ENCODE measurements at regions not wholly inside any gene's neighbourhood (a gene's known extent, or its start where the extent isn't known, plus 50 kb on each side); places are given as distances from the start of the nearest gene placed in this dataset.

DNA sequence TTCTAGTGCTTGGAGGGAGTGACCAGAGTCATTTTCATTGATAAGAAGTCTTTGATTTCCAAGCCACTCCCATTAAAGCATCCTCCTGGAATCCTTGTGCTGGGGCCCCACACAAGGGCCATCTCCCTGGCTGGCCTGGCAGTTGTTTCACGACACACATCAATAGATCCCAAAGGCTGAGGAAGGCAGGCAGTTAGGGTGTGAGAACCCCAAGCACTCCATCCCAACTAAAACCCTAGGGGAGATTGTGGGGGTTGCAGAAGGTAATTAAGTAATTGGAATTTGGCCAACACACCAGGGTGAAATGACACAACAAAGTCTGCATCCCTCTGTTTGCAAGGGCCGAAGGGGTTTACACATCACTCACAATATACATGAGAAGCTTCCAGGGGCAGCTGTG lies 578.1 kb upstream of the SYT4 start:
- TF ChIP-seq POLR2A (IDR thresholded peaks at IDR 0.05) (no peak), EP300 (IDR thresholded peaks at IDR 0.05) (no peak)
- TF ChIP-seq, protein P1, sequence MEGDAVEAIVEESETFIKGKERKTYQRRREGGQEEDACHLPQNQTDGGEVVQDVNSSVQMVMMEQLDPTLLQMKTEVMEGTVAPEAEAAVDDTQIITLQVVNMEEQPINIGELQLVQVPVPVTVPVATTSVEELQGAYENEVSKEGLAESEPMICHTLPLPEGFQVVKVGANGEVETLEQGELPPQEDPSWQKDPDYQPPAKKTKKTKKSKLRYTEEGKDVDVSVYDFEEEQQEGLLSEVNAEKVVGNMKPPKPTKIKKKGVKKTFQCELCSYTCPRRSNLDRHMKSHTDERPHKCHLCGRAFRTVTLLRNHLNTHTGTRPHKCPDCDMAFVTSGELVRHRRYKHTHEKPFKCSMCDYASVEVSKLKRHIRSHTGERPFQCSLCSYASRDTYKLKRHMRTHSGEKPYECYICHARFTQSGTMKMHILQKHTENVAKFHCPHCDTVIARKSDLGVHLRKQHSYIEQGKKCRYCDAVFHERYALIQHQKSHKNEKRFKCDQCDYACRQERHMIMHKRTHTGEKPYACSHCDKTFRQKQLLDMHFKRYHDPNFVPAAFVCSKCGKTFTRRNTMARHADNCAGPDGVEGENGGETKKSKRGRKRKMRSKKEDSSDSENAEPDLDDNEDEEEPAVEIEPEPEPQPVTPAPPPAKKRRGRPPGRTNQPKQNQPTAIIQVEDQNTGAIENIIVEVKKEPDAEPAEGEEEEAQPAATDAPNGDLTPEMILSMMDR (IDR thresholded peaks at IDR 0.05), result no peak
